GM23338 (cell line): ENCODE measurements at regions not wholly inside any gene's neighbourhood (a gene's known extent, or its start where the extent isn't known, plus 50 kb on each side); places are given as distances from the start of the nearest gene placed in this dataset.

ENCODE experiments used
- ATAC-seq: fragments of 200-7000 bp; cut with Tn5 transposase; 3 replicates; pipeline ENCODE4 v1.9.1; 2020
- DNase-seq: peaks from one replicate; pipeline ENCODE4 v3.0.0-alpha.2; 2015; ENCODE audit warnings: low spot score
- H2AFZ ChIP-seq: fragments of 200-600 bp; sonication (generic); 2 replicates; pipeline ENCODE4 v1.8.0; 2016; ENCODE audit warnings: antibody characterized with exemption, mild to moderate bottlenecking, moderate library complexity
- H3F3A ChIP-seq: fragments of 200-600 bp; sonication (generic); replicated peaks from 2 replicates; pipeline ENCODE4 v1.8.0; 2017; ENCODE audit warnings: antibody characterized with exemption, mixed run types, low read depth
- H3K27ac ChIP-seq: fragments of 200-600 bp; sonication (generic); 2 replicates; pipeline ENCODE4 v1.6.1; 2016; ENCODE audit warnings: low read depth
- H3K27me3 ChIP-seq: fragments of 200-600 bp; sonication (generic); 2 replicates; pipeline ENCODE4 v1.8.0; 2016; ENCODE audit warnings: mild to moderate bottlenecking, mixed run types, moderate library complexity; ENCODE audit not compliant: insufficient read depth
- H3K36me3 ChIP-seq: fragments of 200-600 bp; sonication (generic); 2 replicates; pipeline ENCODE4 v1.8.0; 2016; ENCODE audit warnings: mild to moderate bottlenecking; ENCODE audit not compliant: insufficient read depth
- H3K4me1 ChIP-seq: fragments of 200-600 bp; sonication (generic); 2 replicates; pipeline ENCODE4 v1.8.0; 2016; ENCODE audit warnings: mild to moderate bottlenecking, moderate library complexity; ENCODE audit not compliant: insufficient read depth
- H3K4me2 ChIP-seq: fragments of 200-600 bp; sonication (generic); 2 replicates; pipeline ENCODE4 v1.7.1; 2017; ENCODE audit warnings: mixed run types
- H3K4me3 ChIP-seq: fragments of 200-600 bp; sonication (generic); 2 replicates; pipeline ENCODE4 v1.6.1; 2016; ENCODE audit warnings: mixed run types
- H3K79me2 ChIP-seq: fragments of 200-600 bp; sonication (generic); replicated peaks from 2 replicates; pipeline ENCODE4 v1.8.0; 2017; ENCODE audit warnings: mild to moderate bottlenecking; ENCODE audit not compliant: insufficient read depth
- H3K9me2 ChIP-seq: fragments of 200-600 bp; sonication (generic); 2 replicates; pipeline ENCODE4 v1.8.0; 2017; ENCODE audit not compliant: insufficient read depth
- H4K20me1 ChIP-seq: fragments of 200-600 bp; sonication (generic); replicated peaks from 2 replicates; pipeline ENCODE4 v1.8.0; 2017; ENCODE audit warnings: mild to moderate bottlenecking; ENCODE audit not compliant: insufficient read depth
- H3K27ac Mint-ChIP-seq: 2 replicates; pipeline ENCODE4 v1.8.0; 2020; ENCODE audit warnings: inconsistent platforms, mild to moderate bottlenecking, moderate library complexity, mixed read lengths
- H3K27me3 Mint-ChIP-seq: 3 replicates; pipeline ENCODE4 v1.8.0; 2022; ENCODE audit warnings: low read depth, mild to moderate bottlenecking, moderate library complexity, mixed read lengths, inconsistent platforms; ENCODE audit not compliant: insufficient read depth, poor library complexity
- H3K36me3 Mint-ChIP-seq: 3 replicates; pipeline ENCODE4 v1.8.0; 2021; ENCODE audit warnings: low read depth, mild to moderate bottlenecking, inconsistent platforms, moderate library complexity, mixed read lengths
- H3K4me1 Mint-ChIP-seq: 3 replicates; pipeline ENCODE4 v1.8.0; 2020; ENCODE audit warnings: mild to moderate bottlenecking, inconsistent platforms, mixed read lengths
- H3K4me3 Mint-ChIP-seq: 3 replicates; pipeline ENCODE4 v1.8.0; 2021; ENCODE audit warnings: moderate library complexity, mild to moderate bottlenecking, inconsistent platforms, mixed read lengths
- H3K9me3 Mint-ChIP-seq: 3 replicates; pipeline ENCODE4 v1.8.0; 2020; ENCODE audit warnings: moderate library complexity, mild to moderate bottlenecking, inconsistent platforms, mixed read lengths
- CREB1 ChIP-seq: fragments of 250-450 bp; sonication (Bioruptor Pico); IDR thresholded peaks from 2 replicates; pipeline ENCODE4 v1.5.0; 2020; ENCODE audit warnings: low read depth, mild to moderate bottlenecking, moderate library complexity
- EZH2 ChIP-seq: fragments of 200-600 bp; sonication (generic); IDR thresholded peaks from one replicate; pipeline ENCODE4 v1.8.0; 2017; ENCODE audit warnings: antibody characterized with exemption, mild to moderate bottlenecking, low read depth; ENCODE audit not compliant: unreplicated experiment
- EZH2phosphoT487 ChIP-seq: fragments of 200-600 bp; sonication (generic); IDR thresholded peaks from one replicate; pipeline ENCODE4 v1.8.1; 2018; ENCODE audit warnings: antibody characterized with exemption; ENCODE audit not compliant: unreplicated experiment
- JUNB ChIP-seq: IDR thresholded peaks from one replicate; pipeline ENCODE4 v1.6.1; 2016; ENCODE audit warnings: antibody characterized with exemption; ENCODE audit not compliant: unreplicated experiment
- NANOG ChIP-seq: IDR thresholded peaks from 2 replicates; pipeline ENCODE4 v1.6.1; 2016; ENCODE audit warnings: antibody characterized with exemption, borderline replicate concordance
- POLR2AphosphoS5 ChIP-seq: IDR thresholded peaks from 2 replicates; pipeline ENCODE4 v1.6.1; 2016; ENCODE audit warnings: antibody characterized with exemption, low read depth
- STAT1 ChIP-seq: IDR thresholded peaks from one replicate; pipeline ENCODE4 v1.6.1; 2016; ENCODE audit warnings: antibody characterized with exemption; ENCODE audit not compliant: unreplicated experiment
- ZNF114 ChIP-seq: fragments of 250-450 bp; sonication (Bioruptor Pico); IDR thresholded peaks from 2 replicates; pipeline ENCODE4 v1.5.0; 2020; ENCODE audit warnings: mild to moderate bottlenecking, moderate library complexity
- ZNF331 ChIP-seq: fragments of 250-450 bp; sonication (Bioruptor Pico); IDR thresholded peaks from 2 replicates; pipeline ENCODE4 v1.5.0; 2020; ENCODE audit warnings: low read depth, mild to moderate bottlenecking, moderate library complexity
- TF ChIP-seq, protein P1 (sequence below): fragments of 250-450 bp; sonication (Bioruptor Pico); IDR thresholded peaks from 2 replicates; pipeline ENCODE4 v1.5.0; 2020; ENCODE audit warnings: mild to moderate bottlenecking, moderate library complexity
- TF ChIP-seq, protein P2 (sequence below), 2 experiments: fragments of 200-600 bp in 1 of 2; sonication (generic) in 1 of 2; conservative IDR thresholded peaks; 2 replicates each; pipeline versions ENCODE4 v1.5.1 to v1.6.1; 2016 to 2017; ENCODE audit warnings: antibody characterized with exemption in 2 of 2, low read depth in 2 of 2, mild to moderate bottlenecking in 2 of 2, moderate library complexity in 1 of 2
- TF ChIP-seq, protein P3 (sequence below): IDR thresholded peaks from one replicate; pipeline ENCODE4 v1.6.1; 2018; ENCODE audit warnings: antibody characterized with exemption; ENCODE audit not compliant: unreplicated experiment
- TF ChIP-seq, protein P4 (sequence below): IDR thresholded peaks from 2 replicates; pipeline ENCODE4 v1.6.1; 2016; ENCODE audit warnings: antibody characterized with exemption

DNA sequence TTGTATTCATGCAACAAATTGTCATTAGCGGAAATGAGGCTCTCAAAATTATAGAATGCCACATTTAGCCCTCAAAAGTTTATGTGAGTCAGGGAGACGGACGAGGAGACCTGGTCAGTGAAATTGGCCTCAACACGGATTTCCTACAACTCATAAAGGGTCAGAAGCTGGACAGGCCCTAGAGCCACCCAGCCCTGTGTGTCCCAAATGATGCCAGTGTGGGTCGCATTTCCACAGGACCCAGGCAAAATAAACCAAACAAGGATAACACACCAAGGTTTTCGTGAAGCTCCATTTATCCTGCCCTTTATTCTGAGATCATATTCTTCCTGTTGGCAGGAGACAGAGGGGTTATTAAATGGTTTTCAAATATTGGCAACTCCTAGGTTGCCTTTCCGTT, 72.0 kb upstream of the COL5A1 start:
- no peaks in the 10 kb centered on the region for H3K4me1 ChIP-seq
- H3K36me3 ChIP-seq, result no peaks in the 10 kb centered on the region
- H3K27ac ChIP-seq, result no peak overlapping the region
- Mint-ChIP-seq H3K27ac (no peak overlapping the region), H3K4me1 (no peaks in the 10 kb centered on the region), H3K4me3 (no peak overlapping the region), H3K27me3 (peaks cover 12% of the 10 kb centered on the region), H3K36me3 (peaks cover 2% of the 10 kb centered on the region; the same call in 2 of the 3 replicates), H3K9me3 (peaks cover 23% of the 10 kb centered on the region)
- ATAC-seq (no peak), DNase-seq (no peak)
- TF ChIP-seq, protein P1, sequence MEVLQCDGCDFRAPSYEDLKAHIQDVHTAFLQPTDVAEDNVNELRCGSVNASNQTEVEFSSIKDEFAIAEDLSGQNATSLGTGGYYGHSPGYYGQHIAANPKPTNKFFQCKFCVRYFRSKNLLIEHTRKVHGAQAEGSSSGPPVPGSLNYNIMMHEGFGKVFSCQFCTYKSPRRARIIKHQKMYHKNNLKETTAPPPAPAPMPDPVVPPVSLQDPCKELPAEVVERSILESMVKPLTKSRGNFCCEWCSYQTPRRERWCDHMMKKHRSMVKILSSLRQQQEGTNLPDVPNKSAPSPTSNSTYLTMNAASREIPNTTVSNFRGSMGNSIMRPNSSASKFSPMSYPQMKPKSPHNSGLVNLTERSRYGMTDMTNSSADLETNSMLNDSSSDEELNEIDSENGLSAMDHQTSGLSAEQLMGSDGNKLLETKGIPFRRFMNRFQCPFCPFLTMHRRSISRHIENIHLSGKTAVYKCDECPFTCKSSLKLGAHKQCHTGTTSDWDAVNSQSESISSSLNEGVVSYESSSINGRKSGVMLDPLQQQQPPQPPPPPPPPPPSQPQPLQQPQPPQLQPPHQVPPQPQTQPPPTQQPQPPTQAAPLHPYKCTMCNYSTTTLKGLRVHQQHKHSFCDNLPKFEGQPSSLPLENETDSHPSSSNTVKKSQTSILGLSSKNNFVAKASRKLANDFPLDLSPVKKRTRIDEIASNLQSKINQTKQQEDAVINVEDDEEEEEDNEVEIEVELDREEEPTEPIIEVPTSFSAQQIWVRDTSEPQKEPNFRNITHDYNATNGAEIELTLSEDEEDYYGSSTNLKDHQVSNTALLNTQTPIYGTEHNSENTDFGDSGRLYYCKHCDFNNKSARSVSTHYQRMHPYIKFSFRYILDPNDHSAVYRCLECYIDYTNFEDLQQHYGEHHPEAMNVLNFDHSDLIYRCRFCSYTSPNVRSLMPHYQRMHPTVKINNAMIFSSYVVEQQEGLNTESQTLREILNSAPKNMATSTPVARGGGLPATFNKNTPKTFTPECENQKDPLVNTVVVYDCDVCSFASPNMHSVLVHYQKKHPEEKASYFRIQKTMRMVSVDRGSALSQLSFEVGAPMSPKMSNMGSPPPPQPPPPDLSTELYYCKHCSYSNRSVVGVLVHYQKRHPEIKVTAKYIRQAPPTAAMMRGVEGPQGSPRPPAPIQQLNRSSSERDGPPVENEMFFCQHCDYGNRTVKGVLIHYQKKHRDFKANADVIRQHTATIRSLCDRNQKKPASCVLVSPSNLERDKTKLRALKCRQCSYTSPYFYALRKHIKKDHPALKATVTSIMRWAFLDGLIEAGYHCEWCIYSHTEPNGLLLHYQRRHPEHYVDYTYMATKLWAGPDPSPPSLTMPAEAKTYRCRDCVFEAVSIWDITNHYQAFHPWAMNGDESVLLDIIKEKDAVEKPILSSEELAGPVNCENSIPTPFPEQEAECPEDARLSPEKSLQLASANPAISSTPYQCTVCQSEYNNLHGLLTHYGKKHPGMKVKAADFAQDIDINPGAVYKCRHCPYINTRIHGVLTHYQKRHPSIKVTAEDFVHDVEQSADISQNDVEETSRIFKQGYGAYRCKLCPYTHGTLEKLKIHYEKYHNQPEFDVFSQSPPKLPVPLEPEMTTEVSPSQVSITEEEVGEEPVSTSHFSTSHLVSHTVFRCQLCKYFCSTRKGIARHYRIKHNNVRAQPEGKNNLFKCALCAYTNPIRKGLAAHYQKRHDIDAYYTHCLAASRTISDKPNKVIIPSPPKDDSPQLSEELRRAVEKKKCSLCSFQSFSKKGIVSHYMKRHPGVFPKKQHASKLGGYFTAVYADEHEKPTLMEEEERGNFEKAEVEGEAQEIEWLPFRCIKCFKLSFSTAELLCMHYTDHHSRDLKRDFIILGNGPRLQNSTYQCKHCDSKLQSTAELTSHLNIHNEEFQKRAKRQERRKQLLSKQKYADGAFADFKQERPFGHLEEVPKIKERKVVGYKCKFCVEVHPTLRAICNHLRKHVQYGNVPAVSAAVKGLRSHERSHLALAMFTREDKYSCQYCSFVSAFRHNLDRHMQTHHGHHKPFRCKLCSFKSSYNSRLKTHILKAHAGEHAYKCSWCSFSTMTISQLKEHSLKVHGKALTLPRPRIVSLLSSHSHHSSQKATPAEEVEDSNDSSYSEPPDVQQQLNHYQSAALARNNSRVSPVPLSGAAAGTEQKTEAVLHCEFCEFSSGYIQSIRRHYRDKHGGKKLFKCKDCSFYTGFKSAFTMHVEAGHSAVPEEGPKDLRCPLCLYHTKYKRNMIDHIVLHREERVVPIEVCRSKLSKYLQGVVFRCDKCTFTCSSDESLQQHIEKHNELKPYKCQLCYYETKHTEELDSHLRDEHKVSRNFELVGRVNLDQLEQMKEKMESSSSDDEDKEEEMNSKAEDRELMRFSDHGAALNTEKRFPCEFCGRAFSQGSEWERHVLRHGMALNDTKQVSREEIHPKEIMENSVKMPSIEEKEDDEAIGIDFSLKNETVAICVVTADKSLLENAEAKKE (CRISPR knock-in tag), result no peak
- TF ChIP-seq ZNF331 (CRISPR knock-in tag) (no peak), EZH2 (no peak), CREB1 (CRISPR knock-in tag) (no peak), POLR2AphosphoS5 (no peak), EZH2phosphoT487 (no peak), JUNB (no peak), ZNF114 (CRISPR knock-in tag) (no peak), STAT1 (no peak), NANOG (no peak)
- TF ChIP-seq, protein P2, sequence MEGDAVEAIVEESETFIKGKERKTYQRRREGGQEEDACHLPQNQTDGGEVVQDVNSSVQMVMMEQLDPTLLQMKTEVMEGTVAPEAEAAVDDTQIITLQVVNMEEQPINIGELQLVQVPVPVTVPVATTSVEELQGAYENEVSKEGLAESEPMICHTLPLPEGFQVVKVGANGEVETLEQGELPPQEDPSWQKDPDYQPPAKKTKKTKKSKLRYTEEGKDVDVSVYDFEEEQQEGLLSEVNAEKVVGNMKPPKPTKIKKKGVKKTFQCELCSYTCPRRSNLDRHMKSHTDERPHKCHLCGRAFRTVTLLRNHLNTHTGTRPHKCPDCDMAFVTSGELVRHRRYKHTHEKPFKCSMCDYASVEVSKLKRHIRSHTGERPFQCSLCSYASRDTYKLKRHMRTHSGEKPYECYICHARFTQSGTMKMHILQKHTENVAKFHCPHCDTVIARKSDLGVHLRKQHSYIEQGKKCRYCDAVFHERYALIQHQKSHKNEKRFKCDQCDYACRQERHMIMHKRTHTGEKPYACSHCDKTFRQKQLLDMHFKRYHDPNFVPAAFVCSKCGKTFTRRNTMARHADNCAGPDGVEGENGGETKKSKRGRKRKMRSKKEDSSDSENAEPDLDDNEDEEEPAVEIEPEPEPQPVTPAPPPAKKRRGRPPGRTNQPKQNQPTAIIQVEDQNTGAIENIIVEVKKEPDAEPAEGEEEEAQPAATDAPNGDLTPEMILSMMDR (conservative IDR thresholded peaks at IDR 0.05; ENCODE audit: low read depth in 2 of 2), result no peak
- TF ChIP-seq, protein P3, sequence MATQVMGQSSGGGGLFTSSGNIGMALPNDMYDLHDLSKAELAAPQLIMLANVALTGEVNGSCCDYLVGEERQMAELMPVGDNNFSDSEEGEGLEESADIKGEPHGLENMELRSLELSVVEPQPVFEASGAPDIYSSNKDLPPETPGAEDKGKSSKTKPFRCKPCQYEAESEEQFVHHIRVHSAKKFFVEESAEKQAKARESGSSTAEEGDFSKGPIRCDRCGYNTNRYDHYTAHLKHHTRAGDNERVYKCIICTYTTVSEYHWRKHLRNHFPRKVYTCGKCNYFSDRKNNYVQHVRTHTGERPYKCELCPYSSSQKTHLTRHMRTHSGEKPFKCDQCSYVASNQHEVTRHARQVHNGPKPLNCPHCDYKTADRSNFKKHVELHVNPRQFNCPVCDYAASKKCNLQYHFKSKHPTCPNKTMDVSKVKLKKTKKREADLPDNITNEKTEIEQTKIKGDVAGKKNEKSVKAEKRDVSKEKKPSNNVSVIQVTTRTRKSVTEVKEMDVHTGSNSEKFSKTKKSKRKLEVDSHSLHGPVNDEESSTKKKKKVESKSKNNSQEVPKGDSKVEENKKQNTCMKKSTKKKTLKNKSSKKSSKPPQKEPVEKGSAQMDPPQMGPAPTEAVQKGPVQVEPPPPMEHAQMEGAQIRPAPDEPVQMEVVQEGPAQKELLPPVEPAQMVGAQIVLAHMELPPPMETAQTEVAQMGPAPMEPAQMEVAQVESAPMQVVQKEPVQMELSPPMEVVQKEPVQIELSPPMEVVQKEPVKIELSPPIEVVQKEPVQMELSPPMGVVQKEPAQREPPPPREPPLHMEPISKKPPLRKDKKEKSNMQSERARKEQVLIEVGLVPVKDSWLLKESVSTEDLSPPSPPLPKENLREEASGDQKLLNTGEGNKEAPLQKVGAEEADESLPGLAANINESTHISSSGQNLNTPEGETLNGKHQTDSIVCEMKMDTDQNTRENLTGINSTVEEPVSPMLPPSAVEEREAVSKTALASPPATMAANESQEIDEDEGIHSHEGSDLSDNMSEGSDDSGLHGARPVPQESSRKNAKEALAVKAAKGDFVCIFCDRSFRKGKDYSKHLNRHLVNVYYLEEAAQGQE, result no peak
- TF ChIP-seq, protein P4, sequence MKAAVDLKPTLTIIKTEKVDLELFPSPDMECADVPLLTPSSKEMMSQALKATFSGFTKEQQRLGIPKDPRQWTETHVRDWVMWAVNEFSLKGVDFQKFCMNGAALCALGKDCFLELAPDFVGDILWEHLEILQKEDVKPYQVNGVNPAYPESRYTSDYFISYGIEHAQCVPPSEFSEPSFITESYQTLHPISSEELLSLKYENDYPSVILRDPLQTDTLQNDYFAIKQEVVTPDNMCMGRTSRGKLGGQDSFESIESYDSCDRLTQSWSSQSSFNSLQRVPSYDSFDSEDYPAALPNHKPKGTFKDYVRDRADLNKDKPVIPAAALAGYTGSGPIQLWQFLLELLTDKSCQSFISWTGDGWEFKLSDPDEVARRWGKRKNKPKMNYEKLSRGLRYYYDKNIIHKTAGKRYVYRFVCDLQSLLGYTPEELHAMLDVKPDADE, result no peak
- no peaks in the 10 kb centered on the region for H3K27me3 ChIP-seq
- no peaks in the 10 kb centered on the region for H4K20me1 ChIP-seq
- no peaks in the 10 kb centered on the region for H3F3A ChIP-seq
- H3K79me2 ChIP-seq, result no peaks in the 10 kb centered on the region
- H2AFZ ChIP-seq, result no peak overlapping the region
- no peaks in the 10 kb centered on the region for H3K9me2 ChIP-seq
- no peak overlapping the region for H3K4me3 ChIP-seq
- H3K4me2 ChIP-seq, result no peak overlapping the region
